ENCODE measurements at regions not wholly inside any gene's neighbourhood (a gene's known extent, or its start where the extent isn't known, plus 50 kb on each side); places are given as distances from the start of the nearest gene placed in this dataset.

DNA sequence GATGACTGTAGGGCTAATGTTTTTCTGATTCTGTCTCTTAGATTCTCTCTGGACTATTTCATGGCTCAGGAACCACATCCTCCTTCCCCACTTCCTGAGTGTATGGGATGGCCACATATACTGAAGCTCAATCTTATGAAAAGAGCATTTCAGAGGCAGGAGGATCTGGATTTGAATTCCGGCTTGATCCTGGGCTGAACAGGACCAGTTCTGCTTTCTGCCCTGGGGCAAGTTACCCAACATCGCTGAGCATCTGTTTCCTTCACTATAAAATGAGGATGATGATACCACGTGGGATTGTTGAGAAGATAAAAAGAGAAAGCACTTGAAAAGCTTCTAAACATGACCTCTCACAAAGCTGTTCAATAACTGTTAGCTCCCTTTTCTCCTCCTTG is 168.4 kb upstream of the TNFAIP3 start:
- no peak overlapping the region for H3K4me3 ChIP-seq (ENCODE audit: low read depth, low read length)
- no peaks in the 10 kb centered on the region for H3K4me1 ChIP-seq
- no peak for TF ChIP-seq CTCF (IDR thresholded peaks at IDR 0.05)
- H3K4me2 ChIP-seq (ENCODE audit: low read length): no peak overlapping the region
- no peaks in the 10 kb centered on the region for H3K79me2 ChIP-seq
- no peaks in the 10 kb centered on the region for H3K36me3 ChIP-seq (ENCODE audit: control insufficient read depth, insufficient read depth, low read length)
- no peaks in the 10 kb centered on the region for H3K27me3 ChIP-seq (ENCODE audit: control insufficient read depth, insufficient read depth, low read length)
- H3K9me3 ChIP-seq (ENCODE audit: control insufficient read depth, low read length): no peaks in the 10 kb centered on the region
- H3K9ac ChIP-seq: no peak overlapping the region
- H3K27ac ChIP-seq: no peak overlapping the region
- no peak overlapping the region for H2AFZ ChIP-seq

GRCh38 chr6:137699031-137699683 is 167.9 kb upstream of the TNFAIP3 start:
- Histone ChIP-seq H3K79me2 (no peaks in the 10 kb centered on the region), H3K27me3 (ENCODE audit: control insufficient read depth, insufficient read depth, low read length) (no peaks in the 10 kb centered on the region), H3K4me1 (no peaks in the 10 kb centered on the region), H3K9ac (no peak overlapping the region), H3K9me3 (ENCODE audit: control insufficient read depth, low read length) (no peaks in the 10 kb centered on the region), H3K4me3 (ENCODE audit: low read depth, low read length) (no peak overlapping the region), H2AFZ (no peak overlapping the region), H3K27ac (no peak overlapping the region), H3K36me3 (ENCODE audit: control insufficient read depth, insufficient read depth, low read length) (no peaks in the 10 kb centered on the region), H3K4me2 (ENCODE audit: low read length) (no peak overlapping the region)
- TF ChIP-seq CTCF (IDR thresholded peaks at IDR 0.05): no peak

- Histone ChIP-seq H3K4me1 (no peaks in the 10 kb centered on the region), H3K79me2 (no peaks in the 10 kb centered on the region), H3K4me2 (ENCODE audit: low read length) (no peak overlapping the region), H3K36me3 (ENCODE audit: control insufficient read depth, insufficient read depth, low read length) (no peaks in the 10 kb centered on the region), H3K27ac (no peak overlapping the region), H3K4me3 (ENCODE audit: low read depth, low read length) (no peak overlapping the region), H2AFZ (no peak overlapping the region), H3K9me3 (ENCODE audit: control insufficient read depth, low read length) (no peaks in the 10 kb centered on the region), H3K27me3 (ENCODE audit: control insufficient read depth, insufficient read depth, low read length) (no peaks in the 10 kb centered on the region), H3K9ac (no peak overlapping the region)
- no peak for TF ChIP-seq CTCF (IDR thresholded peaks at IDR 0.05)
These were observed 166.9 kb upstream of the TNFAIP3 start for GRCh38 chr6:137700161-137700560.

- no peaks in the 10 kb centered on the region for H3K27me3 ChIP-seq (ENCODE audit: control insufficient read depth, insufficient read depth, low read length)
- no peak overlapping the region for H3K27ac ChIP-seq
- no peak overlapping the region for H3K4me2 ChIP-seq (ENCODE audit: low read length)
- no peaks in the 10 kb centered on the region for H3K4me1 ChIP-seq
- H3K79me2 ChIP-seq: no peaks in the 10 kb centered on the region
- no peak overlapping the region for H3K9ac ChIP-seq
- H3K9me3 ChIP-seq (ENCODE audit: control insufficient read depth, low read length): no peaks in the 10 kb centered on the region
- H3K4me3 ChIP-seq (ENCODE audit: low read depth, low read length): no peak overlapping the region
- no peaks in the 10 kb centered on the region for H3K36me3 ChIP-seq (ENCODE audit: control insufficient read depth, insufficient read depth, low read length)
- TF ChIP-seq CTCF (IDR thresholded peaks at IDR 0.05): no peak
- H2AFZ ChIP-seq: no peak overlapping the region
These were observed 166.1 kb upstream of the TNFAIP3 start for GRCh38 chr6:137700751-137701477.

DNA sequence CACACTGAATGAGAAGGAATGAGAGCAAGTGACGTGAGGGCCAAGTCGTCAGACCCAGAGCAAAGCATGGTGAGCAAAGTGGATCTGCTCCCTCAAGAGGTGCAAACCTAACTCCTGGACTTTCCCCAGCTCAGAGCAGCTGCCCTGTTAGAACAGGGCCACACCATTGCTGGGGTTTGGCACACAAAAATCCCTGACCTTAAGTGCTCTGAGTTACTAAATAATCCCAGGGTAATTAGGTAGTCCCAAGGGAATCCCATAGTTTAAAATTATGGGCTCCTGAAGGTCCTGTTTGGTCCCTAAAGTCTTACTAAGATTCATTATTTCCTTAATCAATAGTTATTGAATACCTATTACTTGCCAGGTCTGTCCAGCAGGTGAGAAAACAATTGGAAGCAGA is 165.1 kb upstream of the TNFAIP3 start:
- H3K9ac ChIP-seq: no peak overlapping the region
- no peak overlapping the region for H3K4me2 ChIP-seq (ENCODE audit: low read length)
- H3K36me3 ChIP-seq (ENCODE audit: control insufficient read depth, insufficient read depth, low read length): no peaks in the 10 kb centered on the region
- H3K4me1 ChIP-seq: no peaks in the 10 kb centered on the region
- no peaks in the 10 kb centered on the region for H3K79me2 ChIP-seq
- H2AFZ ChIP-seq: no peak overlapping the region
- H3K27me3 ChIP-seq (ENCODE audit: control insufficient read depth, insufficient read depth, low read length): no peaks in the 10 kb centered on the region
- no peak overlapping the region for H3K27ac ChIP-seq
- H3K4me3 ChIP-seq (ENCODE audit: low read depth, low read length): no peak overlapping the region
- TF ChIP-seq CTCF (IDR thresholded peaks at IDR 0.05): no peak
- no peaks in the 10 kb centered on the region for H3K9me3 ChIP-seq (ENCODE audit: control insufficient read depth, low read length)
